Endothelial cell of umbilical vein (primary cell): ENCODE measurements at regions not wholly inside any gene's neighbourhood (a gene's known extent, or its start where the extent isn't known, plus 50 kb on each side); places are given as distances from the start of the nearest gene placed in this dataset.
"Not testable (repeated sequence)": the region's sequence is repeated elsewhere in the genome, so short reads cannot be mapped to it uniquely, and the experiment has no call there.

ENCODE experiments used
- EZH2 ChIP-seq: IDR thresholded peaks from 2 replicates; pipeline ENCODE4 v1.6.1; 2012; ENCODE audit warnings: borderline replicate concordance, low read depth, mild to moderate bottlenecking, moderate library complexity, low read length, inconsistent platforms; ENCODE audit not compliant: severe bottlenecking
- MYC ChIP-seq: IDR thresholded peaks from one replicate; pipeline ENCODE4 v1.6.1; 2011; ENCODE audit warnings: mild to moderate bottlenecking, low read depth, low read length
- POLR2A ChIP-seq: IDR thresholded peaks from 2 replicates; pipeline ENCODE4 v1.6.1; 2012; ENCODE audit warnings: low read depth, mild to moderate bottlenecking, control low read depth, low read length
- TF ChIP-seq, protein P1 (sequence below), 2 donors: IDR thresholded peaks; 1 replicate in 1 of 2; 2 replicates in 1 of 2; pipeline ENCODE4 v1.5.1; 2011; ENCODE audit warnings: low read length in 2 of 2, mild to moderate bottlenecking in 2 of 2, moderate library complexity in 2 of 2, control low read depth in 1 of 2, inconsistent platforms in 1 of 2, low read depth in 1 of 2; ENCODE audit not compliant: insufficient read depth in 1 of 2; ENCODE audit errors: extremely low read depth in 1 of 2

DNA sequence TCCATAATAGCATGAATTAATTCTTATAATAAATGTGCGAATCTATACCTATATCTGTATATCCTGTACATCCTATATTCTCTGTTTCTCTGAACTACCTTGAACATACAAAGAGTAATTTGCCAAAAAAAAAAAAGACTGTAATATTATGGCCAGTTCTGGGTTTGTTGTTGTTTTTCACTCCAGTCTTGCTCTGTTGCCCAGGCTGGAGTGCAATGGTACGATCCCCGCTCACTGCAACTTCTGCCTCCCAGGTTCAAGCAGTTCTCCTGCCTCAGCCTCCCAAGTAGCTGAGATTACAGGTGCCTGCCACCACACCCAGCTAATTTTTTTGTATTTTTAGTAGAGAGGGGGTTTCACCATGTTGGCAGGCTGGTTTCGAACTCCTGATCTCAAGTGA lies 876.9 kb upstream of the POT1 start:
- TF ChIP-seq, protein P1, sequence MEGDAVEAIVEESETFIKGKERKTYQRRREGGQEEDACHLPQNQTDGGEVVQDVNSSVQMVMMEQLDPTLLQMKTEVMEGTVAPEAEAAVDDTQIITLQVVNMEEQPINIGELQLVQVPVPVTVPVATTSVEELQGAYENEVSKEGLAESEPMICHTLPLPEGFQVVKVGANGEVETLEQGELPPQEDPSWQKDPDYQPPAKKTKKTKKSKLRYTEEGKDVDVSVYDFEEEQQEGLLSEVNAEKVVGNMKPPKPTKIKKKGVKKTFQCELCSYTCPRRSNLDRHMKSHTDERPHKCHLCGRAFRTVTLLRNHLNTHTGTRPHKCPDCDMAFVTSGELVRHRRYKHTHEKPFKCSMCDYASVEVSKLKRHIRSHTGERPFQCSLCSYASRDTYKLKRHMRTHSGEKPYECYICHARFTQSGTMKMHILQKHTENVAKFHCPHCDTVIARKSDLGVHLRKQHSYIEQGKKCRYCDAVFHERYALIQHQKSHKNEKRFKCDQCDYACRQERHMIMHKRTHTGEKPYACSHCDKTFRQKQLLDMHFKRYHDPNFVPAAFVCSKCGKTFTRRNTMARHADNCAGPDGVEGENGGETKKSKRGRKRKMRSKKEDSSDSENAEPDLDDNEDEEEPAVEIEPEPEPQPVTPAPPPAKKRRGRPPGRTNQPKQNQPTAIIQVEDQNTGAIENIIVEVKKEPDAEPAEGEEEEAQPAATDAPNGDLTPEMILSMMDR (IDR thresholded peaks at IDR 0.05; ENCODE audit: extremely low read depth in 1 of 2, insufficient read depth in 1 of 2, low read depth in 1 of 2, low read length in 2 of 2) = not testable (repeated sequence)
- TF ChIP-seq MYC, EZH2, POLR2A: not testable (repeated sequence)
